Esophagus mucosa (tissue), 1 donor: ENCODE measurements at regions not wholly inside any gene's neighbourhood (a gene's known extent, or its start where the extent isn't known, plus 50 kb on each side); places are given as distances from the start of the nearest gene placed in this dataset.

Source experiments
- ATAC-seq: fragments of 200-7000 bp; cut with Tn5 transposase; one replicate; pipeline ENCODE4 v1.9.1; 2020
- donor health status: DM: yes; HTN: yes; CAD: no.

- no peak for ATAC-seq
Observed at GRCh38 chr5:167488371-167488770, 803.1 kb upstream of the WWC1 start.

GRCh38 chr5:167489202-167489601, 802.2 kb upstream of the WWC1 start:
- ATAC-seq = no peak

GRCh38 chr5:167503926-167504720, 787.3 kb upstream of the WWC1 start:
- no peak for ATAC-seq

- no peak for ATAC-seq
Observed at GRCh38 chr5:167507463-167508233, 783.8 kb upstream of the WWC1 start.

- no peak for ATAC-seq
Observed at GRCh38 chr5:167509076-167509475, 782.4 kb upstream of the WWC1 start.

GRCh38 chr5:167511276-167511675, 780.2 kb upstream of the WWC1 start:
- no peak for ATAC-seq

GRCh38 chr5:167512111-167512510, 779.3 kb upstream of the WWC1 start:
- ATAC-seq = no peak

- ATAC-seq = no peak
Observed at GRCh38 chr5:167513381-167513780, 778.1 kb upstream of the WWC1 start.

- ATAC-seq = no peak
Observed at GRCh38 chr5:167514461-167514860, 777.0 kb upstream of the WWC1 start.

GRCh38 chr5:167525004-167525403, 766.4 kb upstream of the WWC1 start:
- ATAC-seq = no peak

- ATAC-seq = no peak
Observed at GRCh38 chr5:167528651-167529050, 762.8 kb upstream of the WWC1 start.

GRCh38 chr5:167530548-167530947, 760.9 kb upstream of the WWC1 start:
- no peak for ATAC-seq

- ATAC-seq = no peak
Observed at GRCh38 chr5:167533814-167534795, 757.3 kb upstream of the WWC1 start.

GRCh38 chr5:167539747-167540146, 751.7 kb upstream of the WWC1 start:
- ATAC-seq = no peak

GRCh38 chr5:167546270-167546669, 745.2 kb upstream of the WWC1 start:
- ATAC-seq = no peak

- ATAC-seq = no peak
Observed at GRCh38 chr5:167552356-167552755, 739.1 kb upstream of the WWC1 start.

GRCh38 chr5:167553511-167553910, 737.9 kb upstream of the WWC1 start:
- ATAC-seq = no peak

GRCh38 chr5:167554564-167555290, 736.7 kb upstream of the WWC1 start:
- ATAC-seq = no peak

- no peak for ATAC-seq
Observed at GRCh38 chr5:167555565-167556166, 735.8 kb upstream of the WWC1 start.

- no peak for ATAC-seq
Observed at GRCh38 chr5:167557359-167557758, 734.1 kb upstream of the WWC1 start.

- no peak for ATAC-seq
Observed at GRCh38 chr5:167561796-167562195, 729.6 kb upstream of the WWC1 start.

- ATAC-seq = no peak
Observed at GRCh38 chr5:167564275-167564674, 727.2 kb upstream of the WWC1 start.
